Ectodermal cell (in vitro differentiated cells): ENCODE measurements at regions not wholly inside any gene's neighbourhood (a gene's known extent, or its start where the extent isn't known, plus 50 kb on each side); places are given as distances from the start of the nearest gene placed in this dataset.

ENCODE experiments used
- H3K27ac ChIP-seq: 2 replicates; pipeline ENCODE4 v1.7.0; 2013; ENCODE audit warnings: mild to moderate bottlenecking, low read depth, low read length; ENCODE audit not compliant: insufficient read depth, poor library complexity, severe bottlenecking
- H3K27me3 ChIP-seq: 2 replicates; pipeline ENCODE4 v1.7.0; 2013; ENCODE audit warnings: mild to moderate bottlenecking, low read length; ENCODE audit not compliant: insufficient read depth, control insufficient read depth, poor library complexity, severe bottlenecking
- H3K36me3 ChIP-seq: one replicate; pipeline ENCODE4 v1.7.0; 2013; ENCODE audit warnings: low read length; ENCODE audit not compliant: control insufficient read depth, insufficient read depth
- H3K4me1 ChIP-seq: one replicate; pipeline ENCODE4 v1.7.0; 2013; ENCODE audit warnings: low read length; ENCODE audit not compliant: control insufficient read depth, insufficient read depth
- H3K4me3 ChIP-seq: 2 replicates; pipeline ENCODE4 v1.7.0; 2013; ENCODE audit warnings: low read depth, low read length, control low read depth; ENCODE audit not compliant: insufficient read depth
- H3K9me3 ChIP-seq: 2 replicates; pipeline ENCODE4 v1.7.0; 2013; ENCODE audit warnings: mild to moderate bottlenecking, low read length, moderate library complexity; ENCODE audit not compliant: control insufficient read depth
- WGBS, 2 experiments: methylation state at CpG; one replicate each; pipeline ENCODE4 v1.1.7; 2013; ENCODE audit warnings: missing lambda C conversion rate in 2 of 2; 5-methylcytosine and 5-hydroxymethylcytosine counted together

DNA sequence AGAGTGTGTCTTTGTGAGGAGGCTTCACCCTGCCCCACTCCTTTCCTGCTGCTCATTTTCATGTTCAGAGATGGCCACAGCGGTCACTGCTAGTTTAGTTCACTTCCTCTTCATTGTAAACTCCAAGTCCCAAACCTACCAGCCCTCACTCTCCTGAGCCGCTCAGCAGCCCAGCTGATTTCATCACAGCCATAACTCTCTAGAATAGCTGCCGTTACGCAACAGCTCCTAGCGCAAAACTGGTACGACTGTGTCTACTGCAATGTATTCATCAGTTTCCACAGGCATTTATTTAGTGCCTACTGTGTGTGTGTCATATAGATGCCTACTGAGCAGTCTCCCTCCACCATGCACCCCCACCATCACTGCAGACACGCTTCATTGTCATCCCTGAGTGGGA is 233.5 kb upstream of the RPL38 start:
- Histone ChIP-seq H3K27ac (no peak overlapping the region), H3K9me3 (no peaks in the 10 kb centered on the region), H3K36me3 (no peaks in the 10 kb centered on the region), H3K4me1 (peaks cover 5% of the 10 kb centered on the region), H3K27me3 (no peaks in the 10 kb centered on the region), H3K4me3 (no peak overlapping the region)
- WGBS, 2 experiments, result 93 to 94% methylated on average over 7 of the region's 7 CpGs

DNA sequence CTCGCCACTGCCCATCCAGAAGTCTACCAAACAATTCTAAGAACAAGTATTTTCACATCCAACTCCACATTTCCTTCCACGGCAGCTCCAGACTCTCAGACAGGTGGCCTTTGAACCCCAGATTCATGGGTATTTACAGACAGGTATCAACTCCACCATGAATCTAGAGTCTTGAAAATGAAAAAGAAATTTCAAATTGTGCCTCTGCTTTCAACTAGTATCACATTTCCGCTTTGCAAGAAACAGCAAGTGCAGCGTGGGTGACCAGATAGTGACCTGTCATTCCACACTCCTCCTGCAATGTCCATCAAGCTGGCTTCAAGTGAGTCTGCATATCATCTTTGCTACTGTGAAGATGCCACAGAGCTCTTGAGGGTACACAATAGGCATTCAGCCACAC is 232.4 kb upstream of the RPL38 start:
- Histone ChIP-seq H3K4me1 (peaks cover 5% of the 10 kb centered on the region), H3K27ac (no peak overlapping the region), H3K9me3 (no peaks in the 10 kb centered on the region), H3K36me3 (no peaks in the 10 kb centered on the region), H3K4me3 (no peak overlapping the region), H3K27me3 (no peaks in the 10 kb centered on the region)
- 94 to 96% methylated on average over 4 of the region's 4 CpGs for WGBS, 2 experiments

DNA sequence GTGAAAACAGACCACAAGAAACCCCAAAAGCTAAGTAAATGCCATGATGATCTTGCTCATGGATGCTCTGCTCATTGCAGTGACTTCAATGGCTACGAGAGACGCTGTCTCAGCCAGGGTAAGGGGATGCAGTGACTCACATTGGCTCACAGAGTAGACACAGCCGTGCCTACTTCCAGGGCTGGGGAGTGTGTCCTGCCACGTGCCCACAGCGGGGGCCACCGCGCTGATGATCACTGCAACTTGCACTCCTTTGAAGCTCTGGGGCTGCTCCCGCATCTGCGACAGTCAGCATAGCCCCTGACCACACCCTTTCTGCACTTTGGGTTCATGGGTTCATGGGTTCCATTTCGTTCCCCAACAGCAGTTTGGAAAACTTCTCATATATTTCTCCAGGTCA is 231.4 kb upstream of the RPL38 start:
- 92 to 94% methylated on average over 10 of the region's 10 CpGs for WGBS, 2 experiments
- Histone ChIP-seq H3K27me3 (no peaks in the 10 kb centered on the region), H3K9me3 (no peaks in the 10 kb centered on the region), H3K27ac (no peak overlapping the region), H3K4me3 (no peak overlapping the region), H3K4me1 (peaks cover 9% of the 10 kb centered on the region), H3K36me3 (no peaks in the 10 kb centered on the region)

DNA sequence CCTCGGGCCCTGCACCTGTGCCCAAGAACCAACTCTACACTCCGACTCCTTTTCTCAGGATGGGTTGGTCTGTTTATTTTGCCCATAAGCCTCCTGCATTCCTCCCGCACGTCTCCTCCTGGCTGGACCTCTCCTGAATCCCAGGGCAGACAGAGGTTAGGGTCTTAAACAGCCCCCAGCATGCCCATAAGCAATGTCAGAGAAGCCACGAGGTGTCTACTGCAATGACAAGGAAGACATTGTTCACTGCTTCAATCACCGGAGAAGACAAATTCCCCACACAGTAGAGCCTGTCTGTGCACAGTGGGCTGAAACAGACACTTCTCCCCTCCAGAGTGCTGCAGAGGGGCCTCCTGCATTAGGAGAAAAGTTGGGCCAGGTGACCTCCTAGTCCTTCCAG is 230.6 kb upstream of the RPL38 start:
- Histone ChIP-seq H3K27ac (no peak overlapping the region), H3K4me1 (peaks cover 9% of the 10 kb centered on the region), H3K4me3 (no peak overlapping the region), H3K36me3 (no peaks in the 10 kb centered on the region), H3K27me3 (no peaks in the 10 kb centered on the region), H3K9me3 (no peaks in the 10 kb centered on the region)
- 90 to 93% methylated on average over 6 of the region's 6 CpGs for WGBS, 2 experiments

DNA sequence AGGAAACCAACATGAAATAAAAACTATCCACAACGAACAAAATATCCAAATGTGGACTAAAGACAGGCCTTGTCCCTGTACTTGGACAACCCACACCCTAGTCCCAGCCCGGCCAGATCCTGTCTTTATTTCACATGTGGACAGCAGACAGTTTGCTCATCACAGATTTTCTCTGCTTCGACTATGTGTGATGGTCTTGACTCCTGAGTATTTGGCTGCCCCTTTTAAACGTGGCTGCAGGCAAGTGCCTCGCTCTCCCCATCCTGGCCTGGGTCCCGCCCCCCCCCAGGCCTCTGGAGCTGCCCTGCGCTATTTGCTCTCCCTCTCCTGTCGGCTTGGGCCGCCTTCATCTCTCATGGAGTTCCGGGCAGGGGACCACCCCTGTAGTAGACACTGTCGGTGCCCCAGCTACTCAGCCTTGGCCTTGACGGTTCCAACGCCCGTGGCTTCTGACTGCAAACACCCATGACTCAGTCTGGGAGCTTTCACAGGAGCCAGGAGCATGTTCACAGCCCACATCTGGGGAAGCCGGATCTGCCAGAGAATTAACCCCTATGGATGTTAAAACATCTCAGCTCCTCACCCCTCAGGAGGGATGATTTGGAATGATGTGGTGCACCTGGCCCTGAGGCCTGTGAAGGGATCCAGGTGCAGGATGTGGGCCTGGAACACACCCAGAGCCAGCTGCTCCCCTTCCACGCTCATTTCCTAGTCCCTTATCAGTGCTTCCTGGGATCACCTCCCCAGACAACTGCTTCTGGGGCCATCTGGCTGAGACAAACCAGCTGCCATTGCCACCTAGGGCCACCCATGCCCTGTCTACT is 229.7 kb upstream of the RPL38 start:
- 90 to 92% methylated on average over 16 of the region's 16 CpGs for WGBS, 2 experiments
- no peak overlapping the region for H3K4me3 ChIP-seq

DNA sequence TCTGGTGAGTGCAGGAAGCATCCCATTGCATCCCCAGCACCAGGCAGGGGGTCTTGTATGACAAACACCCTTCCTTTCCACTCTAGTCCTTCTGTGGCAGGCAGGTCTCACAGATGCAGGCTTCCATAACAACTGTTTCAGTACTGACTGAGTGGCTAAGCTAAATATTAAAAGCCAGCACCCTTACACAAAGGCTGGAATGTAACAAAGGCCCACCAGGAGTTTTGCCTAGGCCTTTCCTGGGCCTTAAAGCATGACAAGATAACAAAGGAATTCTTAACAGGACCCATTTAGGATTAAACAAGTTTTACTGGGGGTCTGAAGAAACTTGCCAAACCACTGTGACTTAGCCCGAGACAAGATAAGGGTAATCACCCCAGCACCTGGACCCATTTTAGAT is 228.9 kb upstream of the RPL38 start:
- H3K36me3 ChIP-seq, result no peaks in the 10 kb centered on the region
- WGBS, 2 experiments, result 15 to 20% methylated on average over 1 of the region's 1 CpG
- no peaks in the 10 kb centered on the region for H3K27me3 ChIP-seq
- no peak overlapping the region for H3K27ac ChIP-seq
- no peaks in the 10 kb centered on the region for H3K9me3 ChIP-seq
- no peak overlapping the region for H3K4me3 ChIP-seq
- H3K4me1 ChIP-seq, result peaks cover 9% of the 10 kb centered on the region

More for the DNA sequence above, 229.7 kb upstream of the RPL38 start:
- peaks cover 9% of the 10 kb centered on the region for H3K4me1 ChIP-seq
- H3K36me3 ChIP-seq, result no peaks in the 10 kb centered on the region
- H3K27me3 ChIP-seq, result no peaks in the 10 kb centered on the region
- H3K9me3 ChIP-seq, result no peaks in the 10 kb centered on the region
- no peak overlapping the region for H3K27ac ChIP-seq

DNA sequence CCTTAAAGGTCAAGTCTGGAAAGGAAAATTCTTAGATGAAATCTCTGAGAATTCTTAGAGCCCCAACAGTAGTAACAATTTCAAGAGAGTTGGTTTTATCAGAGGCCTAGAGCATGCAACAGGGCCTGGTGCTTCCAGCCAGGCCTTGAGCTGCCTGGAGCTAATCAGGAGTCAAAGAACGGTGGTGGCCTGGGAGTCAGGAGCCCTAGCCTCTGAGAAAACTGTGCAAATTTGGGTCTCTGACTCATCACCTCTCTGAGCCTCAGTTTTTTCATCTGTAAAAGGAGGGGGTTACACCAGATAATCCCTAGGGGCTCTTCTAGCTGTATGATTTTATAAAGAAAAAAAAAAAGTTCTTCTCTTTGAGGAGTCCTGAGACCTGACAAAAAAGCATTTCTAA is 227.3 kb upstream of the RPL38 start:
- H3K9me3 ChIP-seq, result no peaks in the 10 kb centered on the region
- H3K36me3 ChIP-seq, result no peaks in the 10 kb centered on the region
- peaks cover 9% of the 10 kb centered on the region for H3K4me1 ChIP-seq
- no peak overlapping the region for H3K27ac ChIP-seq
- H3K27me3 ChIP-seq, result no peaks in the 10 kb centered on the region
- H3K4me3 ChIP-seq, result no peak overlapping the region
- WGBS, 2 experiments, result 79 to 96% methylated on average over 1 of the region's 1 CpG

DNA sequence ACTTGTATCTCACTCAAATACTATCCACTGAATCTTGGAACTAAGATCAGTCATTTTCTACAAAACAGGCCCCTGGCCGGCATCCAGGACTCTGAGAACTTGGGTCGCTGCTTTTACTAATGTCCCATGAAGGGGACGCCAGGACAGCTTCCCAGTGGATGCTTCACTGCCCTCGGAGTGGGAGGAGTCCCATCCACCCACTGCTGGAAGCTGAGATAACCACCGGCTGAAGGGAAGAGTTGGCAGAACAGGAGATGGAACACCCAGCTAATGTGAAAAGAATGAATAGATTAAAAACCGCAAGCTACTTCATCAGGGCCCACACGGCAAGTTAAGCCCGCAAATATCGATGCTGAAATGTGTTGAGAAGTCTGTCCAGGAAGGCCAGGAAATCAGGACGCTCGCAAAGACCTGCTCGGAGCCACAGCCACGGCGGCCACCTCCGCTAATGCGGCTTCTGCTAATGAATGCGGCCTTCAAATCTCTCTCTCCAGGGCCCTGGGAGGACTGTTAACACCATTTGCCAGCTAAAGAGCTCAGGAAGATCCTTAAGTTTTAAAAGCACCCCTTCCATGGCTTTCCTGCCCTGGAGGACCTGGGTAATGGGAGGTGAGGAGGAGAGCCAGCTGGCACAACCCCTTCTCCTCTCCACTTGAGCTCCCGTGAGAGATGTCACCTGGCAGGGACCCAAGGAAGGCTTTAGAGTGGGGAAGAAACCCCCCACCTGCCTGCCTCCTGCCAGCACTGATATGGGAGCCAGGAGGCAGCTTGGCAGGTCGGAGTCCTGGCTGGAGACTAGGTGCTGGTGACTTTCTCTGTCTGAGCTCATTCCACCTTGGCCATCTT is 226.6 kb upstream of the RPL38 start:
- H3K4me1 ChIP-seq, result peaks cover 9% of the 10 kb centered on the region
- 91 to 95% methylated on average over 19 of the region's 19 CpGs for WGBS, 2 experiments
- no peak overlapping the region for H3K4me3 ChIP-seq
- H3K36me3 ChIP-seq, result no peaks in the 10 kb centered on the region
- H3K9me3 ChIP-seq, result no peaks in the 10 kb centered on the region
- no peaks in the 10 kb centered on the region for H3K27me3 ChIP-seq
- no peak overlapping the region for H3K27ac ChIP-seq

DNA sequence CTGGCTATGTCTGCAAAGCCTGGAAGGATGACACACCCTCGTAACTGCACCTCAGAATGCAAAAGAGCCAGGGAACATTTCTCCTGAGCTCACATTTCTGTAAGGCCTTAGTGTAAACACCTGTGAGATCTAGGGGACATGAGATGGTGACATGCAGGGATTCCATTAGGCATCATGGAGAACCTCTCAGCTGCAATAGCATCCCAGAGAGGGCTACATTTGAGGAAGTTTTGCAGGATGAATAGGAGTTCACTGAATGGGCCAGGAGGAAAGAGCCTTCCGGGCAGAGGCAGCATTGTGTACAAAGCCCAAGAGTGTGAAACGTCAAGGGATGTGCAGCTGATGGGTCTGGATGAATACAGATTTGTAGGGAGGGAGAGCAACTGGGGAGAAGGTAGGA is 223.0 kb upstream of the RPL38 start:
- Histone ChIP-seq H3K4me3 (no peak overlapping the region), H3K27me3 (no peaks in the 10 kb centered on the region), H3K4me1 (peaks cover 4% of the 10 kb centered on the region), H3K27ac (no peak overlapping the region), H3K36me3 (no peaks in the 10 kb centered on the region), H3K9me3 (no peaks in the 10 kb centered on the region)
- WGBS, 2 experiments, result 82 to 92% methylated on average over 3 of the region's 3 CpGs

DNA sequence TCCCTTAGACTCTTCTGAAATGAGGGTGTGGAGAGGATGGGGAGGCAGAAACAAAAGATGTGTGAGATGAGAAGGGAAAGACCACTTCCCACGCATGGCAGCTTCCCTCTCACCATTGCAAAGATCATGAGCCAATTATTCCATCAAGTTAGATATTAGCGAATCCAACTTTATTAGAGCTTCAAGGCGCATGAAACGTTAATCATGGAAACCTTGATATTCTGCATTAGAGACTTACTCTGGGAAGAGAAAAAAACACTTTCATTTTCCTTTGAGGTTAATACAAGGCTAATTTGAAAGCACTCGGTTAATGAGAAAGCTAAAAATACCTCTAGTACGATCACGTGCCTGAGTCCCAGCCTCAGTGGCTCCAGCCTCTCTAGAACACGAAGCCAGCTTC is 220.6 kb upstream of the RPL38 start:
- H3K36me3 ChIP-seq, result no peaks in the 10 kb centered on the region
- 92% methylated on average over 8 of the region's 8 CpGs for WGBS, 2 experiments
- H3K4me1 ChIP-seq, result no peaks in the 10 kb centered on the region
- H3K27me3 ChIP-seq, result no peaks in the 10 kb centered on the region
- H3K9me3 ChIP-seq, result no peaks in the 10 kb centered on the region
- no peak overlapping the region for H3K27ac ChIP-seq
- no peak overlapping the region for H3K4me3 ChIP-seq
